ENCODE measurements at regions not wholly inside any gene's neighbourhood (a gene's known extent, or its start where the extent isn't known, plus 50 kb on each side); places are given as distances from the start of the nearest gene placed in this dataset.

DNA sequence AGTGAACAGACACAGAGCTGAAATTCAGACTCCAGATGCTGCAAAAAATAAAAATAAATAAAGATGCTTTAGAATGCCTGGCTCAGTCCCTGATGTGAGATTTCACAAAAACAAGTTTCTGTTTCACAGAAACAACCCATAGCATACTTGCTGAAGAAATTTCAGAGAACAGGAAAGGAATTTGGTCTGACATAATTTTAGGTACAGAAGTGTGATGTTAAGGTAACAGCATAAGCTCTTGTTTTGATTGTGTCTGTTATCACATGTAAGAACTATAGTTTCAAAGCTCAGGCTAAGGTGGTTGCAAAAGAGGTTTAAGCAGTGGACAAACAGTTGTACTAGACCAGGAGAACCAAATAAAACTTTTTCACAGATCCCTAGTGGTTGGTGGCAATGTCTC, 152.1 kb downstream of the PTGER3 start:
- DNase-seq: no peak

DNA sequence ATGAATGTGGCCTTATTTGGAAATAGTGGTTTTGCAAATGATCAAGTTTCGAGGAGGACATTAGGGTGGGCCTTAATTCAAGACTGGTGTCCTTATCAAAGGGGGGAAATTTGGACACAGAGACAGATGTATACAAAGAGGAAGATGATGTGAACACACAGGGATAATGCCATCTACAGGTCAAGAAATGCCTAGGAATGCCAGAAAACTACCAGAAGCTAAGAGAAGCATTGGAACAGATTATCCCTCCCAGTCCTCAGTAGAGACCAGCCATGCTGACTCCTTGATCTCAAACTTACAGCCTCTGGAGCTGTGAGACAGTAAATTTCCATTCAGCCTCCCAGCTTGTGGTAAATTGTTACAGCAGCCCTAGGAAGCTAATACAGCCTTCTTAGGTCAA, 151.4 kb downstream of the PTGER3 start:
- DNase-seq: no peak

DNA sequence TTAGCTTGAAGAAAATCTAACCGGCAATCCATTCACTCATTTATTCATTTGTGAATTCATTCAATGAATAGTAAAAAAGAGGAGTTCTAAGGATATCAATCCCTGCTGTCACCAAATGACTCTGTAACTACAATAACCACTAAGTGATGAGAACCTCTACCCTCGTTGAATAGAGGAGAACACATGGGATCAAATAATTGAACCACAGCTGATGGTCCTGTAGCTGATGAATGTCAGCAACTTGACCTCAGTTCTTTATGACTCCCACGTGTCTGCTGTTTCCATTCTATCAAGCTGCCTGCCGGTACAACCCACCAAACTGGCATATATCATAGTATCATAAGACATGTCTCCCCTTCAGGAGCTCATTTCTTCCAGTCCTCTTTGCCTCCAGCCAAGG, 150.3 kb downstream of the PTGER3 start:
- DNase-seq: no peak

DNA sequence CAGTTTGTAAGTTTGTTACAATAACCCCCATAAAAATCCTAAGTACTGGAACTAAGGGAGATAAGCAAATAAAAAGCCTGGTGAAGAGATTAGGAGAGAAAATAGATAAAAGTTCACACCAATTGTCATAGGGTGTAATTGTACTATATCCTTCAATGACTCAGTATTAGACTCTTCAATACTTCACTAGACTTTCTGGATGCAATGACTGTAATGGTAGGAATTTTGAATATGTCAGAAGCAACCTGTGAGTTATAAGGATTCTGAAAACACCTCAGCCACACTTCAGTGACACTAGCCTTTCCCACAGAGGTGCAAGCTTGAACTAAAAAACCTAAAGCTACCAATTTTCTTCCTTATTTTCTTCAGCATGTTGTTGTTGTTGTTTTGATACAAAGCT, 147.9 kb downstream of the PTGER3 start:
- no peak for DNase-seq

DNA sequence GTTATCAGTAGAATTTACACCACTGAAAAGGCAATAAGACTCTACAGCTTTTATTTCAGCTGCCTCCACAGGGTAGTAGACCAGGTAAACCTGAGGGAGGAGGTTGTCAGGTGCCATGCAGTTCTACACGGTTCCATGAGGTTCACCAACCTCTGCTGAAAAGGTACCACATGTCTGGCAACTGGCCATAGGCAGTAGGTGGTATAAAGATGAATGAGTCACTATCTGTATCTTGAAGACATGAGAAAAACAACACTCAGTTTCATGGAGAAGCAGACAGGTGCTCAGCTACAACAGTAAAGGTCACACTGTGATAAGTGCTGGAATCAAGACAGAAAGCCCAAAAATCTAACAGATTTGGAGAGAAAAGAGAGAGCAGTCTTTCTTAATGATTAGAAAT, 145.4 kb downstream of the PTGER3 start:
- no peak for DNase-seq

DNA sequence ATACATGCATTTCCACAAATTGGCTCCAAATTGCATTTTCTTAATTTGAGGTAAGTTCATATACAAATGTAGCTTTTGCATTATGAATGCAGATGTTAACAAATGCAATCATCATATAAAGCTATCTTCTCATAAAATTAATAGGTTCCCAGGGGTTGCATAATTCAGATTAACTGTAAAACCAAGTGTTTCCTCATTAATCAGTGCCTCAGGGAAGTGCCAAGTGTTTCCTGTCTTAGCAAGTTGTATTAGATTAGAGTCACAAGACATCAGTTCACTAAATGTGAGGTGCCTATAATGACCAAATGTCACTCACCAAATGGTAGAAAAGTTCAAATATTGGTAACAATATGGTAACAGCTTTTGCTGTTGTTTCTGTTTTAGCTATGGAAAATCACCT, 140.8 kb downstream of the PTGER3 start:
- DNase-seq: no peak

DNA sequence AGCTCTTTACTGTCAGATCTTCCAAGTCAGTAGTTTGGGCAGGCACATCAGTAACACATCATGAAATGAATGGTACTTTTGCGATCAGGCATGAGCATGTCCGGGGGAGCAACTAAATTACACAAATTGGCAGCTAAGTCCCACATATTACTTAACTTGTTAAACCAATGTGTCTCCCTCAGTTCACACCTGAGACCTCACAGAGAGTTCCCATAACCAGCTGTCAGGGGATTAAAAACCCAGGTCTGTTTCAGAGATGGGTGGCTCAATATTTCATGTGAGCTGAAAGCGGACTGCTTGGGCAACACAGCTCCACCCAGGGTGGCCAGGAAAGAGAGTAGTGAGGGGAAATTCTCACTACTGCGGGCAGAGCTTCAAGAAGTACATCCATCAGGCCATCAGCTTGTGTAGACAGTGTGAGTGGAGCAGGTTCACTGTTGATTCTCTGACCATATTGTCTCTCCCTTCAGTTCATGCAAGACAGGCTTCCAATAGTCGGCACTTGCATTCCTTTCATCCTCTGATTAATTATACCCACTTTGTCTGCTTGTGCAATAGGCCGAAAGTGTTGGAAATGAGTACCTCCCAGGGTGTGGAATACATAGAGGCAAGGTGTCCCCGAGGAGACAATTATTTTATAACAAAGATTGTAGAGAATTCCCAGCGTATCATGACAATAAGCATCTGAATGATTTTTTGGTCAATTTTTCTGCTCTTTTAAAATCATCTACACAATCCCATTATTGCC, 139.9 kb downstream of the PTGER3 start:
- DNase-seq: no peak

DNA sequence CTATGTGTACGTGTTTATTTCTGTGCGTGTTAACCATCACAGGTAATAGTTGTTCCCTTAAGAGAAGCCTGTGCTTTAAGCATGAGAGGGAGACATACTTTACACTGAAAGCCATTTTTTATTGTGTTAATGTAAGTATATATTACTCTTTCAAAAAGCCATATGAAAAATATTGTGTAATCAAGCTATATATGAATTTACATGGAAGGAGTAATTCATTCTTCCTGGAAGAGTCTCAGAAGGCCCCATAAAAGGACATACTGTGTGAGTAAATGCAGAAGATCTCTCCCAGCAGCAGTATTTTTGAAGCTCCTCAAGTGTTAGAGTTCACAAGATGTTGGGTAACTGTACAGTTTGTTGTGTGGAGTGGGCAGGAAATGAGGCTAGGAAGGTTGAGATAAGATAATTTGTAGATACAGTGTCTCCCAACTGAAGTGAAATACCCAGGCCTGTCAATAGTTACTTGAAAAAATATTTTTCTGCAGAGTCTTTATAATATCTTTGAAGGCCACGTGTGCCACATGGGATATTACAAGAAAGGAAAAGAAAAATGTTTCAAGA, 138.3 kb downstream of the PTGER3 start:
- DNase-seq: no peak

DNA sequence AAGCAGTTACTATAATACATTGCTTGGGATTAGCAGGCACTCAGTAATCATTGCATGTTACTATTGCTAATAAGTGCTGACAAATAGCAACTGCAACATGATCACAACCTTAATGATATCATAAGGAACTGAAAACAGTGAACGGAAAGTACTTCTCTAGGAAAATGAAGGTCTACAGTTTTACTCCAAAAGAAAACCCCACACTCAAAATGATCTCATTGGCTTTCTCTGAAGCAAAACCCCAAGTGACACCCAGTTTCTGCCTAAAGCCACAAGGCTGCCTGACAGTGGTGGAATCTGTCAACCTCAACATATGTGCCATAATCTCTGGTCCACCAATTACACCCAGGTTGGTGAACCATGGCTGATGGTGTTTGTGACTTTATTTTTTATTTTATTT, 137.6 kb downstream of the PTGER3 start:
- DNase-seq: no peak

DNA sequence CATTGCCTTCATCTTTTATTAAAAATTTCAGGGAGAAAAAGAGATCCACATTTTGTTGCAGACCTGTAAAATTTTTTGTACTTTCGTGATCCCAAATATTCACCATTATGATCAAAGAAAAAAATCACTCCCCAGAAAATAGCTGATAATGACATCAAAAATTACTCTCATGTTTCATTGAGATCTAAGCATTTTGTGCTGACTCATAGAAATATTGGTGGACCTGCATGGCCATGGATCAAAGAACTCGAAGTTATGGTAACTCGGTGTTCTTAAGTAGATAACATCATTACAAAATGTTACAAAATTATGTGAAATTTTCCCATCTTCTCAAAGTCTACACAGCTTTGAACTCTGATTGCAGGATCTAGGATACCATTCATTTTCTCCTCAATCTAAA, 135.8 kb downstream of the PTGER3 start:
- DNase-seq: no peak

DNA sequence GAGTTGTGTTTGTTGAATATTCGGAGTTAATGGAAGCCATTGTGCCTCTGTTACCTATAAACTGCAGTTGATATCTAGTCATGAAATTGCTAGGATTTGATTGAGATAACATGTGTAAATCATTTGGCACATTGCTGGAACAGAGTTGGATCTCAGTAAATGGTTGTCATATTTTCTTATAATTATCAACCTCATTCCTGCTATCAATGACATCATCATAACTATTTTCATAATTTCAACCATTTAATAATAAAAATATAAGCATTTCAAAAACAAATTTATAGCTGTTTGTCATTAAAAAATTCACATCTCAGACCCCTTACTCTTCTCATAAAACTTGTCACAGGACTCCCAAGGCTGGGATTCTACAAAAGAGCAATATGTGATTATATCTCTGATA, 133.4 kb downstream of the PTGER3 start:
- DNase-seq: no peak

DNA sequence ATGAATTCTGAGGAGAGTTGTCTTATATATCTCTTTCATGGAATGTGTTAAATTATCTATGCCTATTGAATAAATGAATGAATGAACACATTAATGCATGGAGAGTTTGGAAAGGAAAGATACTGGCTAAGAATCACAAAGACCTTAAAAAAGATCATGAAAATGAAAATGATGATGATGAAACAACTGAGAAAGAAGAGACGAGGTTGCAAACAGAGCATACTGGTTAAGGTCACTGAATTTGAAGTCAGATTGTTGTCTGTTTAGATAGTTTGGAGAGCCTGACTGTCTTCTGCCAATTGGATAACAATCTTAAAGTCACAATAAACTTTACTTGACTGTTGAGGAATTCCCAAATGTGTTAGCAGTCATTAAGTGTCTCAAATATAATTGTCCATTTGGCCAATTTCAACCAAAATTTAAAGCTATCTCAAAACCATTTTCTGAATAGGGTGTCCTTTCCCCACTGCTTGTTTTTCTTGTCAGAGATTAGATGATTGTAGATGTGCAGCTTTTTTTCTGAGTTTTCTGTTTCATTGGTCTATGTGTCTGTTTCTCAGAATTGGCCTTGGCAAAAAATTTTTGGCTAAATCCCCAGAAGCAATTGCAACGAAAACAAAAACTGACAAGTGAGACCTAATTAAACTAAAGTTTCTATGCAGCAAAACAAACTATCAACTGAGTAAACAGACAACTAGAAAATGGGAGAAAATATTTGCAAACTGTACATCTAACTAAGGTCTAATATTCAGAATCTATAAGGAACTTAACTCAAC, 132.2 kb downstream of the PTGER3 start:
- no peak for DNase-seq

DNA sequence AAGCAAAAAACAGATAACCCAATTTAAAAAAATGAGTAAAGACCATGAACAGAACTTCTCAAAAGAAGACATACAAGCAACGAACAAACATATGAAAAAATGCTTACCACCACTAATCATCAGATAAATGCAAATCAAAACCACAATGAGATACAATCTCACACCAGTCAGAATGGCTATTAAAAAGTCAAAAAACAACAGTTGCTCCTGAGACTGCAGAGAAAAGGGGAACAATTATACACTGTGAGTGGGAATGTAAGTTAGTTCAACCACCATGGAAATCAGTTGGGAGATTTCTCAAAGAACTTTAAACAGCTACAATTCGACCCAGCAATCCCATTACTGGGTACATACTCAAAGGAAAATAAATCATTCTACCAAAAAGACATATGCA, 131.6 kb downstream of the PTGER3 start:
- no peak for DNase-seq

DNA sequence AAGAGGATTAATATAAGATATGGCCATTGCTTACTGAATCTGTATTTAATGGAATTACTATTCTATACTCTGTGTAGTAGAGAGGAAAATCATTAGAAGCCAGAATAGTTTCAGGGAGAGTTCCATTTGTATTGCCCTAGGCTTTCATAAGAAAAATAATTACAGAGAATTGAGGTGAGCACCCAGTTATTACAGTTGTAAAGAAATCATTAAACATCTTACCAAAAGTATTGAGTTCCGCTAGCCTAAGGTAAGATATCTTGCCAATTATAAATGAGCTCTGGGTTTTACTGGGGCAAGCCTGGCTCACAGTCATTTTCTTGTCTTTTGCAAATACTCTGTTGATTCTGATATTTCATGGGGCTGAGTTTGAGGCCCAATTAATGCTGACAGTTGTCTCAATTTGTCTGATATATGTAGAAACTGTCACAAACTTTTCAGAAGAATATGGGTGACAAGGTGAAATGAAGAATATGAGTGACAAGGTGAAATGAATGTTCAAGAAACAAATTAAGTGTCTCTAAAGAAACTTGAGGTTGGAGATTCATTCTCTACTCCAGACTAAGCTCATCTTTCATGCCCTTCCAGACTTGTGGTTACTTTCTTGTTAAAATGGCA, 127.8 kb downstream of the PTGER3 start:
- DNase-seq: no peak

All from NCI-H1436 treated with DMSO at 0.1 percent for 48 hours (cell line).